IgD-negative memory B cell (primary cell): ENCODE measurements at regions not wholly inside any gene's neighbourhood (a gene's known extent, or its start where the extent isn't known, plus 50 kb on each side); places are given as distances from the start of the nearest gene placed in this dataset.
A peak's percentile ranks its signal among the peaks of the same experiment; 100 is the strongest.

Experiments used
- H3K27ac Mint-ChIP-seq, 3 donors: one replicate each; pipeline ENCODE4 v1.8.0; 2020 to 2022; ENCODE audit warnings: mild to moderate bottlenecking in 3 of 3, mixed read lengths in 3 of 3, moderate library complexity in 1 of 3
- H3K27me3 Mint-ChIP-seq: one replicate; pipeline ENCODE4 v1.8.0; 2021; ENCODE audit warnings: mixed read lengths
- H3K36me3 Mint-ChIP-seq: one replicate; pipeline ENCODE4 v1.8.0; 2020; ENCODE audit warnings: mild to moderate bottlenecking, mixed read lengths
- H3K4me1 Mint-ChIP-seq, 3 donors: one replicate each; pipeline ENCODE4 v1.8.0; 2020 to 2022; ENCODE audit warnings: mixed read lengths in 3 of 3, mild to moderate bottlenecking in 1 of 3
- H3K4me3 Mint-ChIP-seq, 4 donors: one replicate each; pipeline ENCODE4 v1.8.0; 2020 to 2022; ENCODE audit warnings: mild to moderate bottlenecking in 4 of 4, mixed read lengths in 4 of 4, moderate library complexity in 3 of 4
- H3K9me3 Mint-ChIP-seq, 3 donors: one replicate each; pipeline ENCODE4 v1.8.0; 2020 to 2021; ENCODE audit warnings: mixed read lengths in 3 of 3, mild to moderate bottlenecking in 1 of 3

- H3K27ac Mint-ChIP-seq: no peak overlapping the region
- peaks cover 17 to 23% (median 18%) of the 10 kb centered on the region in 3 donors for H3K4me1 Mint-ChIP-seq
- peak overlapping the region in 1 of 4 donors; percentile 45 for H3K4me3 Mint-ChIP-seq
- no peaks in the 10 kb centered on the region for H3K9me3 Mint-ChIP-seq
- H3K27me3 Mint-ChIP-seq: no peaks in the 10 kb centered on the region
- peaks cover 2% of the 10 kb centered on the region for H3K36me3 Mint-ChIP-seq
These were observed 202.9 kb downstream of the RAB11FIP4 start for GRCh38 chr17:31594416-31594815.

GRCh38 chr17:31593806-31594205 is 202.3 kb downstream of the RAB11FIP4 start:
- H3K27me3 Mint-ChIP-seq: no peaks in the 10 kb centered on the region
- no peak overlapping the region for H3K27ac Mint-ChIP-seq
- peaks cover 2% of the 10 kb centered on the region for H3K36me3 Mint-ChIP-seq
- no peaks in the 10 kb centered on the region for H3K9me3 Mint-ChIP-seq
- H3K4me1 Mint-ChIP-seq: peaks cover 17 to 23% (median 18%) of the 10 kb centered on the region in 3 donors
- no peak overlapping the region for H3K4me3 Mint-ChIP-seq

GRCh38 chr17:31591924-31592323 is 200.4 kb downstream of the RAB11FIP4 start:
- Mint-ChIP-seq H3K4me3 (no peak overlapping the region), H3K27me3 (no peaks in the 10 kb centered on the region), H3K4me1 (peaks cover 14 to 18% (median 16%) of the 10 kb centered on the region in 3 donors), H3K36me3 (peaks cover 2% of the 10 kb centered on the region), H3K27ac (no peak overlapping the region), H3K9me3 (no peaks in the 10 kb centered on the region)

GRCh38 chr17:31588512-31588911 is 197.0 kb downstream of the RAB11FIP4 start:
- peak overlapping the region in 1 of 4 donors; percentile 3 for H3K4me3 Mint-ChIP-seq
- H3K36me3 Mint-ChIP-seq: peaks cover 5% of the 10 kb centered on the region
- H3K27me3 Mint-ChIP-seq: no peaks in the 10 kb centered on the region
- H3K4me1 Mint-ChIP-seq: peaks cover 0 to 12% (median 5%) of the 10 kb centered on the region in 3 donors
- H3K27ac Mint-ChIP-seq: no peak overlapping the region
- H3K9me3 Mint-ChIP-seq: no peaks in the 10 kb centered on the region

- H3K27me3 Mint-ChIP-seq: no peaks in the 10 kb centered on the region
These were observed 196.6 kb downstream of the RAB11FIP4 start for GRCh38 chr17:31588034-31588433.

More at GRCh38 chr17:31588034-31588433, 196.6 kb downstream of the RAB11FIP4 start:
- Mint-ChIP-seq H3K9me3 (no peaks in the 10 kb centered on the region), H3K4me3 (peak overlapping the region in 1 of 4 donors; percentile 20), H3K36me3 (peaks cover 5% of the 10 kb centered on the region), H3K4me1 (peaks cover 0 to 8% (median 5%) of the 10 kb centered on the region in 3 donors), H3K27ac (no peak overlapping the region)
